GM12891 (cell line): ENCODE measurements at regions not wholly inside any gene's neighbourhood (a gene's known extent, or its start where the extent isn't known, plus 50 kb on each side); places are given as distances from the start of the nearest gene placed in this dataset.

Source experiments
- POLR2AphosphoS5 ChIP-seq: IDR thresholded peaks from 2 replicates; pipeline ENCODE4 v1.6.1; 2011; ENCODE audit warnings: low read depth, low read length, control low read depth
- TAF1 ChIP-seq: IDR thresholded peaks from 2 replicates; pipeline ENCODE4 v1.6.1; 2011; ENCODE audit warnings: low read depth, low read length, control low read depth

GRCh38 chr13:90833951-90834350 lies 513.5 kb upstream of the MIR17HG start:
- TF ChIP-seq TAF1 (no peak), POLR2AphosphoS5 (no peak)
